GM12892 (cell line): ENCODE measurements at regions not wholly inside any gene's neighbourhood (a gene's known extent, or its start where the extent isn't known, plus 50 kb on each side); places are given as distances from the start of the nearest gene placed in this dataset.

Source experiments
- DNase-seq: peaks from one replicate; pipeline ENCODE4 v3.0.0; 2011; ENCODE audit not compliant: insufficient read length
- FAIRE-seq: peaks from 2 replicates; lab custom pipeline; 2011; peaks lifted over from hg19 to GRCh38; lab: Jason Lieb, UNC
- POLR2A ChIP-seq: IDR thresholded peaks from 2 replicates; pipeline ENCODE4 v1.6.1; 2011; ENCODE audit warnings: low read depth, low read length, control low read depth
- POLR2AphosphoS5 ChIP-seq: IDR thresholded peaks from 2 replicates; pipeline ENCODE4 v1.6.1; 2011; ENCODE audit warnings: low read depth, low read length, control low read depth
- TAF1 ChIP-seq: IDR thresholded peaks from 2 replicates; pipeline ENCODE4 v1.6.1; 2011; ENCODE audit warnings: low read depth, mild to moderate bottlenecking, control low read depth, low read length, borderline replicate concordance

DNA sequence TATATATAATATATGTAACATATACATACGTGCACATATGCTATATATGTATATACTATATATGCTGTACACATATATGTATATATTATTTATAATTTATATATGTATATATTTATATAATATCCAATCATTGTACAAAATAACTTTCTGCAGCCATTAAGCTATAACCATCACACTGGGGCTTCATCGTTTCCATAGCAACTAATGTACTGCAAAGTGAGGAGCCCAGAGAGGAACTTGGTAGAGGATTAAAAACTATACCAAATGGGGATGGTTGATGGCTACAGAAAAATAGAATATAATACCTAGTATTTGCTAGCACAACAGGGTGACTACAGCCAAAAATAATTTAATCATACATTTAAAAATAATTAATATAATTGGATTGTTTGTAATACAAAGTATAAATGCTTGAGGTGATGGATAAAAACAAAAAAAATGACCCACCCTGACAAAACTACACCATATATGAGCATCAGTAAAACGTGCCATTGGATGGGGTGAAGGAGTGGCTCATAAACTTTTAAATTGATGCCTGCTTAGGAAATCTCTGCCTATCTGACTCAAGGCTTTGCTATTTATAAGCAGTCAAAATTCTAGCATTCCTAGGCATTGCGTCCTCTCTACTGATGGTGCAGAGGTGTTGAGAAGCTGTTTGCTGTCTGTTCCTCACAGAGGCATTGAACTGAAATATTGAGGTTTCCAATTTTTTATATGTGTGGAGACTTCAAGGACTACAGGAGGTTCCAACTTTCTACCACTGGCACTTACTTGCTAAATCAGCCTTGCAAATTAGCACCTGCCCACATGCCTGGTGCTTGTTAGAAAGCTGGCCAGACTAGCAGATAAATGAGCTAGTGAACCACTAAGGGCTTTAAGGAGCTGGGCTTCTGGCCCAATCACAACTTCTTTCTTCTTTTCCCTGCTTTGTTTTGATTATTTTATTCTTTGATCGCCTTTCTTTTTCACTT lies 190.1 kb downstream of the SCP2D1 start:
- DNase-seq (no peak), FAIRE-seq (no peak)
- TF ChIP-seq POLR2A (no peak), TAF1 (no peak), POLR2AphosphoS5 (no peak)

- TF ChIP-seq POLR2A, result no peak
- no peak for TF ChIP-seq POLR2AphosphoS5
- TF ChIP-seq TAF1, result no peak
- FAIRE-seq (no peak), DNase-seq (no peak)
These were observed 191.4 kb downstream of the SCP2D1 start for GRCh38 chr20:19004975-19005374.

DNA sequence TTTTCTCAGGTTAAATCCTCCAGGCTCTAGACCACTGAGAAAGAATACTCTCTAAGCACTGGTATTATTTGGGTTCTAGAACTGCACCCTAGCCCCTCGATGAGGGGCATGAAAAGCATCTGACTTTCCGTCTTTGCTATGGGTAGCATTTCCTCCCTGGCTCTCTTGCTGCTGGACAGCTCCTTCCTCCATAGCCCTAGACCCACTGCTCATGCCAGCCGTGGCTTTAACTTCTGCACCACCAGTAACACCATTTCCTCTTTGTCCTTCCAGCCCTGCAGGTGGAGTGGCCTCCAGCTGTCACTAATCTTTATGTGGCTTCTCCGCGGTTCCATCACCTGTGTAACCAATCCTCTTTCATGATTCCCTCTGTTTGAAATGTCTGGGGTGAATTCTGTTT lies 194.9 kb downstream of the SCP2D1 start:
- FAIRE-seq, result no peak
- no peak for DNase-seq
- TF ChIP-seq TAF1, result no peak
- TF ChIP-seq POLR2AphosphoS5, result no peak
- TF ChIP-seq POLR2A, result no peak

DNA sequence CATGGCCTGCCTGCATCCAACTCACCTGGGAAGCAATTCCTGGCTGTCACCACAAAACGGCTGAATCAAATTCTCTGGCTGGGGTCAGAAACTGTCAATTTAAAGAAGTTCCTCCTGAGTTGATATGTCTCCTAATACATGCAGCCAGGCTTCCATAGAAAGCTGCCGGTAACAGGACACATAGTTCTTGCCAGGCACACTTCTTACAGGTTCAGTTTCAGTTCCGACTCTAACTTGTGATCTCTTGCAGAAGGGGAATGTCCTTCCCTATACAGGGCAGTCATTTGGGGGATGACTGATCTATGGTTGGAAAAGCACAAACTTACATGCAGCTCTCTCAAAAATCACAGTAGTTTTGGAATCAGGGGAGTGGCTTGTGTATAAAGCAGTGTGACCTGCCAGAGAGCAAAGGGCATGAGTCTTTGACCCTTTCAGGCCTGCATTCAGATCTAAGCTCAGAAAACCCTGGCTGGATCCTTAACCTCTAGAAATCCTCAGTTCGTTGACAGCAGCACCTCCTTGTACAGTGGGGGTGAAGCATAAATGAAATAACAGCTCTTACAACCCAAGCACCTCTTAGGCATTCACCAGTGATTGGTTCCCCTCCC lies 195.6 kb downstream of the SCP2D1 start:
- TF ChIP-seq POLR2AphosphoS5, result no peak
- no peak for TF ChIP-seq POLR2A
- TF ChIP-seq TAF1, result no peak
- FAIRE-seq, result no peak
- no peak for DNase-seq

DNA sequence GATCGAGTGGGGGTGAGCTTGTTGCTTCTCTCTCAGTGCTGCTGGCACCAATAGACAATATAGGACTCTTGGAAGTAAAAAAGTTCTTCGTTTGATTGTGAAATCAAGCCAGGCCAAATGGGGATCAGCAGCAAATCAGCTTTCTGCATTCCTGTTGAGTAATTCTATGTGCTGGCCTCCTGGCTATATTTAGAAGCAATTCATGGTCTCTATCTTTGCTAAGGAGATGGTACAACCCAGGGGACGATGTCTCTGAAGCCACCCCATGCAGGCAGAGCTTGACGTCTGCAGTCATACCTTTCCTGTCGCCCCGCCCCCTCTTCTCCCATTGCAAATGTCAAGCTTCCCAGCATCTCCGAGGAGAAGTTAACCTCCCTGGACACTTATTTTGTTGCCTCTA lies 199.1 kb downstream of the SCP2D1 start:
- no peak for DNase-seq

DNA sequence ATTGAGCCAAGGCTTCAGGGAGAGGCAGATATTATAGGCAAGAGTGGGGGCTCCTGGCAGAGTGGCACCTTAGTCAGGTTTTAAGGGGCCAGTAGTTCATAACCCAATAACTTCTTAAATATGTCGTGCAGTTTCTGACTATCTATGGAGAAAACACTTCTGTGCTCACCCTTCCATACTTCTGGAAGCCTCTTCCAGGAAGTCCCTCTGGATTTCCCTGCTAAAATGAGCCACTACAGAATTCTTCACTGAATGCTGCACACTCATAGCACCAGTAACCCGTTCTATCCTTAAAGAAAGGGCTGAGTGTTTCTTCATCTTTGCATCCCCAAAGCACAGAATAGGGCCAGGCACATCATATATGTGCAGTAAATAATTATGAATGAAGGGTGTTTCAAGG lies 198.5 kb upstream of the SLC24A3 start:
- DNase-seq (no peak), FAIRE-seq (no peak)
- TF ChIP-seq TAF1 (no peak), POLR2A (no peak), POLR2AphosphoS5 (no peak)

More for the DNA sequence above, 199.1 kb downstream of the SCP2D1 start:
- TF ChIP-seq TAF1 (no peak), POLR2AphosphoS5 (no peak), POLR2A (no peak)
- FAIRE-seq, result no peak

- no peak for DNase-seq
- TF ChIP-seq TAF1, result no peak
- TF ChIP-seq POLR2A, result no peak
- no peak for TF ChIP-seq POLR2AphosphoS5
- no peak for FAIRE-seq
These were observed 196.9 kb upstream of the SLC24A3 start for GRCh38 chr20:19015351-19016139.

DNA sequence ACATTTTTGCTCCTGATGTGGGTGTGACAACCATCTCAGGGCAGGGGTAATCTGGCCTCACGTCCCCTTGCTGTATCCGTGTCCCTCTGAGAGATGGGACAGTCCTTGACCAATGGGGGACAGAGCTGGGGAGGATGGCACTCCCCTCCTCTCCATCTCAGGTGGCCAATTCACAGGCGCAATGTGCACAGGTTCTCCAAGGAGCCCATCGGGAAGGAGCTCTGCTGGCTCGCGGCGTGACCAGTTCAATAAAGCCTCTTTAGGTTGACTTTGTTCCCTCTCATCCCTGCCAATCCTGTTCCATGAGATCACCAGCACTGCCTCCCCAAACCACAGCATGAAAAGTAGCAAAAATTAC lies 196.3 kb upstream of the SLC24A3 start:
- TF ChIP-seq POLR2AphosphoS5 (no peak), POLR2A (no peak), TAF1 (no peak)
- no peak for DNase-seq
- no peak for FAIRE-seq

GRCh38 chr20:19017104-19017690 lies 195.2 kb upstream of the SLC24A3 start:
- TF ChIP-seq POLR2AphosphoS5 (no peak), TAF1 (no peak), POLR2A (no peak)
- DNase-seq (no peak), FAIRE-seq (no peak)

- DNase-seq, result no peak
- TF ChIP-seq POLR2A (no peak), POLR2AphosphoS5 (no peak), TAF1 (no peak)
- no peak for FAIRE-seq
These were observed 193.6 kb upstream of the SLC24A3 start for GRCh38 chr20:19018881-19019280.

- DNase-seq (no peak), FAIRE-seq (no peak)
- TF ChIP-seq POLR2A, result no peak
- no peak for TF ChIP-seq TAF1
- no peak for TF ChIP-seq POLR2AphosphoS5
These were observed 192.6 kb upstream of the SLC24A3 start for GRCh38 chr20:19019734-19020364.
